Activated CD4-positive, alpha-beta memory T cell treated with anti-CD3 and anti-CD28 coated beads, Interleukin-2, amount 10 ng/mL, durations not matched to agents 7 days and 5 days (primary cell): ENCODE measurements at regions not wholly inside any gene's neighbourhood (a gene's known extent, or its start where the extent isn't known, plus 50 kb on each side); places are given as distances from the start of the nearest gene placed in this dataset.

Source experiments
- CTCF ChIA-PET: fragments of 350-600 bp; sonication (Branson Sonifier 250); formaldehyde crosslinking; loops from one replicate; lab custom pipeline; 2021; ENCODE audit warnings: antibody characterized with exemption, inconsistent platforms; lab: Charles Lee
- POLR2A ChIA-PET: fragments of 350-600 bp; sonication (Branson Sonifier 250); formaldehyde crosslinking; loops from one replicate; lab custom pipeline; 2021; ENCODE audit warnings: antibody characterized with exemption; lab: Charles Lee
- DNase-seq: peaks from one replicate; pipeline ENCODE4 v3.0.0-alpha.2; 2020
- H3K27ac Mint-ChIP-seq: one replicate; pipeline ENCODE4 v1.8.0; 2021; ENCODE audit warnings: mild to moderate bottlenecking, mixed read lengths
- H3K27me3 Mint-ChIP-seq: one replicate; pipeline ENCODE4 v1.8.0; 2021; ENCODE audit warnings: mixed read lengths
- H3K36me3 Mint-ChIP-seq: one replicate; pipeline ENCODE4 v1.8.0; 2021; ENCODE audit warnings: low read depth, mixed read lengths
- H3K4me1 Mint-ChIP-seq: one replicate; pipeline ENCODE4 v1.8.0; 2021; ENCODE audit warnings: mixed read lengths
- H3K4me3 Mint-ChIP-seq: one replicate; pipeline ENCODE4 v1.8.0; 2021; ENCODE audit warnings: mild to moderate bottlenecking, mixed read lengths
- H3K9me3 Mint-ChIP-seq: one replicate; pipeline ENCODE4 v1.8.0; 2021; ENCODE audit warnings: mixed read lengths

GRCh38 chr16:47970291-47970931 lies 185.4 kb downstream of the ABCC12 start:
- no peaks in the 10 kb centered on the region for H3K36me3 Mint-ChIP-seq
- H3K4me3 Mint-ChIP-seq: no peak overlapping the region
- H3K9me3 Mint-ChIP-seq: no peaks in the 10 kb centered on the region
- no peak overlapping the region for H3K27ac Mint-ChIP-seq
- ChIA-PET POLR2A (no interaction called here), CTCF (interaction anchor here (0.5 kb wide), 1 partner anchor 544 kb away, joined by 3 read pairs; no protein-coding TSS in a partner anchor)
- H3K27me3 Mint-ChIP-seq: no peaks in the 10 kb centered on the region
- no peaks in the 10 kb centered on the region for H3K4me1 Mint-ChIP-seq
- DNase-seq: no peak

DNA sequence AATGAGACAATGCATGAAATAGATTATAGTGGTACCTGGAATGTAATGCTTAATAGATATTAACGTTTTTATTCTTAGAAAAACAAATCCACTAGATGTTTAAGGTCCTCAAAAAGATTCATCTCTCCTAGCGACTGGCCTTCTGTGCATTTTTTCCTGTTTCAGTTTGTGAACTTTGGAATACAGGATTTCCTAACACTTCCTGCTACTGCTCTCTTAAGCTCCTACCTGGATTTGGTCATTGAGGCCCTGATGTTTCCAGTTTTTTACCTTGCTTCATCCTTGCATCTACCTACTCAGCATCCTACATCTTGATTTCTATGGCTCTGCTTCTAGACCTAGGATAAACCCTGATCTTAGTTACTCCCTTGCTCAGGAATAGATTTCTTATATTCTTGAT lies 188.4 kb downstream of the ABCC12 start:
- Mint-ChIP-seq H3K4me1 (no peaks in the 10 kb centered on the region), H3K27ac (no peak overlapping the region), H3K9me3 (no peaks in the 10 kb centered on the region), H3K27me3 (no peaks in the 10 kb centered on the region), H3K4me3 (no peak overlapping the region), H3K36me3 (no peaks in the 10 kb centered on the region)
- ChIA-PET POLR2A (no interaction called here), CTCF (no interaction called here)
- no peak for DNase-seq

DNA sequence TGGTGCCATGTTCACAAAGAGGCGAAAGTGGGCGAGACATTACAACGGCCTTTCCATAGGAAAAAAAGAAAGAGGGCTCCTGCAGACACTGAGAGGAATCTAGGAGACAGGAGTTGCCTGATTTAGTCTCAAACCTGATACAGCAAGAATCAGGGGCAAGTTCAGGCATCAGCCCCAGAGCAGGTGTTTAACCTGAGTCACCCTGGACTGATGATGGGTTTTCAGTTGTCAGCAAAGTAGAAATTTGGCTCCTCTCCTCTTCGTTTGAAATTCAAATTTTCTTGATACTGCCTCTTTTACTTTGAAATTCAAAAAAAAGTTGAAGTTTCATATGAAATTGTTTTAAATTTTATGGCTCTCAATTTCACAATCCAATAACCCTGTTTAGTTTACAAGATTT lies 189.5 kb downstream of the ABCC12 start:
- CTCF ChIA-PET: no interaction called here
- no peaks in the 10 kb centered on the region for H3K36me3 Mint-ChIP-seq
- no peak overlapping the region for H3K4me3 Mint-ChIP-seq
- H3K9me3 Mint-ChIP-seq: no peaks in the 10 kb centered on the region
- H3K27ac Mint-ChIP-seq: no peak overlapping the region
- H3K27me3 Mint-ChIP-seq: no peaks in the 10 kb centered on the region
- DNase-seq: no peak
- no peaks in the 10 kb centered on the region for H3K4me1 Mint-ChIP-seq
- POLR2A ChIA-PET: interaction anchor here (1.0 kb wide), 1 partner anchor 24 kb away, joined by 3 read pairs; no protein-coding TSS in a partner anchor

DNA sequence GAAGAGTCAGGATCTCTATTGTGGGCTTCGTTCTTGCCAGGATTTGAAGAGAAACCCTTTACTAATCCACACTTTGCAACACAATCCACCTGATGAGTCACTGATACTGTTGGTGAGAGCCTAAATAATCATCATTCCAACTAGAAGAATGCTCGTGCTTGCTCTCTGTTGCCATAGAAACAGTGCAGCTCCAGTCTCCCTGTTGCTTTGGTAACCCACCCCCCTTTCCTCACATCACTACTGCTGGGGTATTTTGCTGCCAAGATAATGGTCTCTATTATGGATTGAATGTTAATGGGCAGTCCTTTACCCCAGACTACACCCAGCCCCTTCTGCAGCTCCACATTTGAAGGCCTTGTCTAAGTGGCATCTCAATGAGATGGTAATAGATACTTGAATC lies 190.4 kb downstream of the ABCC12 start:
- POLR2A ChIA-PET: interaction anchor here (1.0 kb wide), 1 partner anchor 25 kb away, joined by 3 read pairs; no protein-coding TSS in a partner anchor
- H3K36me3 Mint-ChIP-seq: no peaks in the 10 kb centered on the region
- H3K27me3 Mint-ChIP-seq: no peaks in the 10 kb centered on the region
- no peak overlapping the region for H3K4me3 Mint-ChIP-seq
- no peak overlapping the region for H3K27ac Mint-ChIP-seq
- CTCF ChIA-PET: no interaction called here
- no peak for DNase-seq
- H3K4me1 Mint-ChIP-seq: no peaks in the 10 kb centered on the region
- no peaks in the 10 kb centered on the region for H3K9me3 Mint-ChIP-seq

GRCh38 chr16:47958726-47959125 lies 197.1 kb downstream of the ABCC12 start:
- Mint-ChIP-seq H3K27ac (no peak overlapping the region), H3K27me3 (no peaks in the 10 kb centered on the region), H3K4me3 (no peak overlapping the region), H3K36me3 (no peaks in the 10 kb centered on the region), H3K9me3 (no peaks in the 10 kb centered on the region), H3K4me1 (no peaks in the 10 kb centered on the region)
- DNase-seq: no peak
- POLR2A ChIA-PET: no interaction called here
- CTCF ChIA-PET: no interaction called here

DNA sequence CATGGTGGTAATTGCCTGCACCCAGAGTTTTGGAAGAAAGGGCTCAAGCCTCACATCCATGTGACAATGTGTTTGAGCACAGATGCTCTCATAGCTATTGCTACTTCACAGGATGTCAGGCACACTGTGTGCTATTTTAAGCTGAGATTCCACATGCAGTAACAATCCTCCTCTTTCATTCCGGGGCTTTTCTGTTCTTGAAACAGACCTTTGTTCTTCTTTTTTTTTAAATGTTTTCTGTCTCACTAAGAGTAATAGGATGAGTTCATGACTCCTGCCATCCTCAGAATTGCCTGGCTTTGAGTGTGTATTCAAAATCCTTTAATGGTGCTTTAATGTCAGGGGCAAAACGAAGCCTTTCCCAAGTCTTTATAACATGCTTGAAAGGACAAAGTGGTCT lies 198.9 kb downstream of the ABCC12 start:
- no peak for DNase-seq
- H3K4me3 Mint-ChIP-seq: no peak overlapping the region
- CTCF ChIA-PET: no interaction called here
- POLR2A ChIA-PET: no interaction called here
- H3K36me3 Mint-ChIP-seq: no peaks in the 10 kb centered on the region
- H3K27me3 Mint-ChIP-seq: no peaks in the 10 kb centered on the region
- H3K4me1 Mint-ChIP-seq: no peaks in the 10 kb centered on the region
- no peak overlapping the region for H3K27ac Mint-ChIP-seq
- H3K9me3 Mint-ChIP-seq: no peaks in the 10 kb centered on the region

GRCh38 chr16:47949714-47950113 lies 206.1 kb downstream of the ABCC12 start:
- Mint-ChIP-seq H3K9me3 (no peaks in the 10 kb centered on the region), H3K4me3 (no peak overlapping the region), H3K27ac (no peak overlapping the region), H3K36me3 (no peaks in the 10 kb centered on the region), H3K4me1 (no peaks in the 10 kb centered on the region), H3K27me3 (no peaks in the 10 kb centered on the region)
- CTCF ChIA-PET: no interaction called here
- no peak for DNase-seq
- POLR2A ChIA-PET: no interaction called here

DNA sequence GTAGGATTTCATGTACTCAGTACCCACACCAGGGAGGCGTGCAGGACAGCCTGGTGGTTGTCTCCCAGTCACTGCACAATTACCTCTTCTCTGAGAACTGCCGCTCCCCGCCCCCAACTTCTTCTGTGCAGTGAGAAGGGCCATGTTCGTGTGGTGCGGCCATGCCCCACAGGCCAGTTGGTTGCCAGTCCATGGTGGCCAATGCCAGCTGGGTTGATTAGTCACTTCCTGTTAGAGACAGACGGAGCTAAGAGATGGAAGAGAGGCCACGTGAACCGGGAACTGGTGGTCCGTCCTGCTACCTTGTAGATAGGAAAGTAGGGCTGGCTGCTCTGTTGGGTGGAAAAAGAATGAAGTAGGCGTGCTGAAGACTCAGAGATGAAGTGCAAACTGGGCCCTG lies 206.5 kb downstream of the ABCC12 start:
- Mint-ChIP-seq H3K4me1 (no peaks in the 10 kb centered on the region), H3K27me3 (no peaks in the 10 kb centered on the region), H3K4me3 (no peak overlapping the region), H3K27ac (no peak overlapping the region), H3K9me3 (no peaks in the 10 kb centered on the region), H3K36me3 (no peaks in the 10 kb centered on the region)
- CTCF ChIA-PET: no interaction called here
- POLR2A ChIA-PET: no interaction called here
- no peak for DNase-seq

GRCh38 chr16:47947723-47948122 lies 208.1 kb downstream of the ABCC12 start:
- H3K9me3 Mint-ChIP-seq: no peaks in the 10 kb centered on the region
- H3K4me1 Mint-ChIP-seq: no peaks in the 10 kb centered on the region
- H3K27ac Mint-ChIP-seq: no peak overlapping the region
- ChIA-PET CTCF (no interaction called here), POLR2A (no interaction called here)
- H3K36me3 Mint-ChIP-seq: no peaks in the 10 kb centered on the region
- no peak for DNase-seq
- H3K4me3 Mint-ChIP-seq: no peak overlapping the region
- H3K27me3 Mint-ChIP-seq: no peaks in the 10 kb centered on the region

- CTCF ChIA-PET: interaction anchor here (0.8 kb wide), 1 partner anchor 9 kb away, joined by 3 read pairs; no protein-coding TSS in a partner anchor
- Mint-ChIP-seq H3K27me3 (no peaks in the 10 kb centered on the region), H3K27ac (no peak overlapping the region), H3K4me1 (no peaks in the 10 kb centered on the region), H3K4me3 (no peak overlapping the region), H3K36me3 (no peaks in the 10 kb centered on the region), H3K9me3 (no peaks in the 10 kb centered on the region)
- POLR2A ChIA-PET: no interaction called here
- DNase-seq: no peak
These were observed 209.7 kb downstream of the ABCC12 start for GRCh38 chr16:47946092-47946491.

- ChIA-PET POLR2A (no interaction called here), CTCF (no interaction called here)
- no peaks in the 10 kb centered on the region for H3K9me3 Mint-ChIP-seq
- no peaks in the 10 kb centered on the region for H3K36me3 Mint-ChIP-seq
- H3K27me3 Mint-ChIP-seq: no peaks in the 10 kb centered on the region
- no peak overlapping the region for H3K27ac Mint-ChIP-seq
- DNase-seq: no peak
- no peak overlapping the region for H3K4me3 Mint-ChIP-seq
- H3K4me1 Mint-ChIP-seq: no peaks in the 10 kb centered on the region
These were observed 211.2 kb downstream of the ABCC12 start for GRCh38 chr16:47944589-47944988.

- H3K27ac Mint-ChIP-seq: no peak overlapping the region
- H3K9me3 Mint-ChIP-seq: no peaks in the 10 kb centered on the region
- no peak for DNase-seq
- ChIA-PET CTCF (no interaction called here), POLR2A (no interaction called here)
- H3K27me3 Mint-ChIP-seq: no peaks in the 10 kb centered on the region
- no peak overlapping the region for H3K4me3 Mint-ChIP-seq
- H3K4me1 Mint-ChIP-seq: no peaks in the 10 kb centered on the region
- no peaks in the 10 kb centered on the region for H3K36me3 Mint-ChIP-seq
These were observed 212.6 kb downstream of the ABCC12 start for GRCh38 chr16:47943235-47943634.

- DNase-seq: no peak
- H3K4me1 Mint-ChIP-seq: no peaks in the 10 kb centered on the region
- H3K4me3 Mint-ChIP-seq: no peak overlapping the region
- H3K27me3 Mint-ChIP-seq: peaks cover 2% of the 10 kb centered on the region
- ChIA-PET POLR2A (no interaction called here), CTCF (no interaction called here)
- H3K27ac Mint-ChIP-seq: no peak overlapping the region
- no peaks in the 10 kb centered on the region for H3K9me3 Mint-ChIP-seq
- H3K36me3 Mint-ChIP-seq: no peaks in the 10 kb centered on the region
These were observed 215.3 kb downstream of the ABCC12 start for GRCh38 chr16:47940466-47940865.

- H3K36me3 Mint-ChIP-seq: no peaks in the 10 kb centered on the region
- H3K27ac Mint-ChIP-seq: no peak overlapping the region
- no peak overlapping the region for H3K4me3 Mint-ChIP-seq
- no peaks in the 10 kb centered on the region for H3K4me1 Mint-ChIP-seq
- no peaks in the 10 kb centered on the region for H3K9me3 Mint-ChIP-seq
- ChIA-PET POLR2A (no interaction called here), CTCF (no interaction called here)
- peaks cover 2% of the 10 kb centered on the region for H3K27me3 Mint-ChIP-seq
- DNase-seq: no peak
These were observed 216.1 kb downstream of the ABCC12 start for GRCh38 chr16:47939680-47940079.
